ENCODE measurements at regions not wholly inside any gene's neighbourhood (a gene's known extent, or its start where the extent isn't known, plus 50 kb on each side); places are given as distances from the start of the nearest gene placed in this dataset.

GRCh38 chr3:72308641-72309040 lies 523.7 kb upstream of the PROK2 start:
- DNase-seq (ENCODE audit: low spot score): no peak
- H3K4me3 ChIP-seq (ENCODE audit: low read depth, low read length, poor library complexity, severe bottlenecking): no peak overlapping the region
- TF ChIP-seq CTCF (conservative IDR thresholded peaks at IDR 0.05; ENCODE audit: low read depth, low read length) (no peak), EZH2 (IDR thresholded peaks at IDR 0.05; ENCODE audit: borderline replicate concordance, low read depth, low read length, poor library complexity, severe bottlenecking) (no peak)
- BruUV-seq (replicated peaks): no TSS peak
- POLR2A ChIA-PET (ENCODE audit: low non-redundant PET): no interaction called here
- H3K4me1 ChIP-seq (ENCODE audit: insufficient read depth, low read length, poor library complexity, severe bottlenecking): peaks cover 50% of the 10 kb centered on the region
- CTCF ChIA-PET: no interaction called here
- no peaks in the 10 kb centered on the region for H3K36me3 ChIP-seq (ENCODE audit: insufficient read depth, low read length, poor library complexity, severe bottlenecking)
- no peaks in the 10 kb centered on the region for H3K9me3 ChIP-seq (ENCODE audit: low read depth, low read length, poor library complexity, severe bottlenecking)
- H3K27ac ChIP-seq (ENCODE audit: low read depth, low read length, poor library complexity, severe bottlenecking): no peak overlapping the region
- intact Hi-C loops (cut with micrococcal nuclease; ENCODE audit: unreplicated experiment): no loop called here
- no peaks in the 10 kb centered on the region for H3K27me3 ChIP-seq (replicated peaks; ENCODE audit: insufficient read depth, low read depth, low read length, poor library complexity)

- no TSS peak for BruUV-seq (replicated peaks)
- CTCF ChIA-PET: no interaction called here
- Histone ChIP-seq H3K36me3 (ENCODE audit: insufficient read depth, low read length, poor library complexity, severe bottlenecking) (no peaks in the 10 kb centered on the region), H3K27me3 (replicated peaks; ENCODE audit: insufficient read depth, low read depth, low read length, poor library complexity) (no peaks in the 10 kb centered on the region), H3K4me1 (ENCODE audit: insufficient read depth, low read length, poor library complexity, severe bottlenecking) (peaks cover 52% of the 10 kb centered on the region), H3K27ac (ENCODE audit: low read depth, low read length, poor library complexity, severe bottlenecking) (no peak overlapping the region), H3K9me3 (ENCODE audit: low read depth, low read length, poor library complexity, severe bottlenecking) (no peaks in the 10 kb centered on the region), H3K4me3 (ENCODE audit: low read depth, low read length, poor library complexity, severe bottlenecking) (no peak overlapping the region)
- POLR2A ChIA-PET (ENCODE audit: low non-redundant PET): no interaction called here
- no peak for TF ChIP-seq EZH2 (IDR thresholded peaks at IDR 0.05; ENCODE audit: borderline replicate concordance, low read depth, low read length, poor library complexity, severe bottlenecking)
- TF ChIP-seq CTCF (conservative IDR thresholded peaks at IDR 0.05; ENCODE audit: low read depth, low read length): no peak
- DNase-seq (ENCODE audit: low spot score): no peak
- intact Hi-C loops (cut with micrococcal nuclease; ENCODE audit: unreplicated experiment): no loop called here
These were observed 522.6 kb upstream of the PROK2 start for GRCh38 chr3:72307438-72308115.

- Histone ChIP-seq H3K4me3 (ENCODE audit: low read depth, low read length, poor library complexity, severe bottlenecking) (no peak overlapping the region), H3K9me3 (ENCODE audit: low read depth, low read length, poor library complexity, severe bottlenecking) (no peaks in the 10 kb centered on the region), H3K27ac (ENCODE audit: low read depth, low read length, poor library complexity, severe bottlenecking) (no peak overlapping the region), H3K4me1 (ENCODE audit: insufficient read depth, low read length, poor library complexity, severe bottlenecking) (peaks cover 52% of the 10 kb centered on the region), H3K36me3 (ENCODE audit: insufficient read depth, low read length, poor library complexity, severe bottlenecking) (no peaks in the 10 kb centered on the region), H3K27me3 (replicated peaks; ENCODE audit: insufficient read depth, low read depth, low read length, poor library complexity) (no peaks in the 10 kb centered on the region)
- POLR2A ChIA-PET (ENCODE audit: low non-redundant PET): no interaction called here
- CTCF ChIA-PET: no interaction called here
- DNase-seq (ENCODE audit: low spot score): peak; percentile 88
- intact Hi-C loops (cut with micrococcal nuclease; ENCODE audit: unreplicated experiment): no loop called here
- BruUV-seq (replicated peaks): no TSS peak
- TF ChIP-seq EZH2 (IDR thresholded peaks at IDR 0.05; ENCODE audit: borderline replicate concordance, low read depth, low read length, poor library complexity, severe bottlenecking): no peak
- TF ChIP-seq CTCF (conservative IDR thresholded peaks at IDR 0.05; ENCODE audit: low read depth, low read length): no peak
These were observed 521.9 kb upstream of the PROK2 start for GRCh38 chr3:72306800-72307341.
